ENCODE measurements at regions not wholly inside any gene's neighbourhood (a gene's known extent, or its start where the extent isn't known, plus 50 kb on each side); places are given as distances from the start of the nearest gene placed in this dataset.

- Histone ChIP-seq H3K4me1 (ENCODE audit: control insufficient read depth in 4 of 4, insufficient read depth in 4 of 4, low read length in 3 of 4) (no peaks in the 10 kb centered on the region), H3K9me3 (ENCODE audit: control insufficient read depth in 4 of 4, low read length in 3 of 4) (no peaks in the 10 kb centered on the region), H3K27ac (ENCODE audit: low read depth in 1 of 2, low read length in 2 of 2) (no peak overlapping the region), H3K9ac (ENCODE audit: low read depth in 1 of 2, low read length in 2 of 2) (no peak overlapping the region), H3K27me3 (ENCODE audit: control insufficient read depth in 4 of 4, insufficient read depth in 4 of 4, low read length in 3 of 4) (peaks cover 0 to 2% (median 0%) of the 10 kb centered on the region in 4 donors), H3K4me3 (ENCODE audit: low read depth in 1 of 3, low read length in 3 of 3) (no peak overlapping the region), H3K36me3 (ENCODE audit: control insufficient read depth in 4 of 4, insufficient read depth in 3 of 4, low read depth in 1 of 4, low read length in 3 of 4) (no peaks in the 10 kb centered on the region)
- 76% methylated on average over 9 of the region's 9 CpGs for WGBS
- no peak for DNase-seq (ENCODE audit: low spot score)
- TF ChIP-seq RXRA (IDR thresholded peaks at IDR 0.05) (no peak), CTCF (IDR thresholded peaks at IDR 0.05; ENCODE audit: low read depth, low read length, missing input control) (no peak), FOXA2 (IDR thresholded peaks at IDR 0.05) (no peak)
Observed at GRCh38 chr3:113147681-113148261, 63.6 kb upstream of the BOC start.

DNA sequence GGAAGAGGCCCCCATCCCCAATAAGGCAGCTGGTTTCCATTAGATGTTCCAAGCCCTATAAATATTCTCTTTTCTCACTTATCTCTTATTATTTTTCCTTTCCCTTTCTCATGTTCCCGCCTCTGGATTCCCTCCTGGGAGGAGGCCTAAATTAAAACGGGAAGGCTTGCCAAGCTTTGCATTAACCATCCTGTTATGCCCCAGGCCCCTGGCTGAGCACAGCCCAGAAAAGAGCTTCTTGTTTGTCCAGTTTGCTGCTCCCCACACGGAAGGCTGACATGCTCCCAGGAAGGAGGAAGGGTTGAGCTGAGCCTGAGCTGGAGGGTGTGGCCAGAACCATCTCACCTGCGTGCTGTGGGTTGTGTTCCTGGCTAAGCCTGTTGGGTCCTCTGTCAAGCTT, 63.1 kb upstream of the BOC start:
- no peak overlapping the region for H3K9ac ChIP-seq (ENCODE audit: low read depth in 1 of 2, low read length in 2 of 2)
- WGBS, result 41% methylated on average over 4 of the region's 4 CpGs
- no peaks in the 10 kb centered on the region for H3K9me3 ChIP-seq (ENCODE audit: control insufficient read depth in 4 of 4, low read length in 3 of 4)
- no peaks in the 10 kb centered on the region for H3K4me1 ChIP-seq (ENCODE audit: control insufficient read depth in 4 of 4, insufficient read depth in 4 of 4, low read length in 3 of 4)
- TF ChIP-seq FOXA1 (IDR thresholded peaks at IDR 0.05) (no peak), HNF4A (conservative IDR thresholded peaks at IDR 0.05) (no peak), GABPA (IDR thresholded peaks at IDR 0.05 in 1 of 2, conservative IDR thresholded peaks at IDR 0.05 in 1 of 2) (no peak), FOXA2 (IDR thresholded peaks at IDR 0.05) (no peak), EGR1 (IDR thresholded peaks at IDR 0.05; ENCODE audit: low read depth in 2 of 2) (no peak), YY1 (IDR thresholded peaks at IDR 0.05) (no peak), RAD21 (IDR thresholded peaks at IDR 0.05) (no peak)
- DNase-seq (ENCODE audit: low spot score), result no peak
- H3K27me3 ChIP-seq (ENCODE audit: control insufficient read depth in 4 of 4, insufficient read depth in 4 of 4, low read length in 3 of 4), result peaks cover 0 to 2% (median 0%) of the 10 kb centered on the region in 4 donors
- H3K36me3 ChIP-seq (ENCODE audit: control insufficient read depth in 4 of 4, insufficient read depth in 3 of 4, low read depth in 1 of 4, low read length in 3 of 4), result no peaks in the 10 kb centered on the region
- H3K27ac ChIP-seq (ENCODE audit: low read depth in 1 of 2, low read length in 2 of 2), result no peak overlapping the region
- no peak overlapping the region for H3K4me3 ChIP-seq (ENCODE audit: low read depth in 1 of 3, low read length in 3 of 3)

DNA sequence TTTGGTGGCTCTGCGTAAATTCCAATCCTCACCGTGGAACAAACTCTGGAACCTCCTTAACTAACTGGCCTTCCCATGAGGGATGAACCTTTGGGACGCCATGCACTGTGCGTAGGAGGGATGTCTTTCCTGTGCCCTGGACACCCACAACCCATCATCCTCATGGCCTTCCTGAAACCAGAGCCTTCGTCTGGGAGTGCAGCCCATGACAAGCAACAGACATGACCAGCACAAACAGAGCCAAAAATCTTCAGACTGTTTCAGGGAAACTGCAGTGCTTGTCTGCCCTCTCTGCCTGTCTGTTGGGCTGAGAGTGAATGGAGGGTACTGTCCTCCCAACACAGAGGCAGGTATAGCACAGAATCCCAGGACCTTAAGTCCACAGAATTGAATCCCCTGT, 61.1 kb upstream of the BOC start:
- Histone ChIP-seq H3K9ac (ENCODE audit: low read depth in 1 of 2, low read length in 2 of 2) (no peak overlapping the region), H3K27me3 (ENCODE audit: control insufficient read depth in 4 of 4, insufficient read depth in 4 of 4, low read length in 3 of 4) (no peaks in the 10 kb centered on the region), H3K4me1 (ENCODE audit: control insufficient read depth in 4 of 4, insufficient read depth in 4 of 4, low read length in 3 of 4) (no peaks in the 10 kb centered on the region), H3K27ac (ENCODE audit: low read depth in 1 of 2, low read length in 2 of 2) (no peak overlapping the region), H3K36me3 (ENCODE audit: control insufficient read depth in 4 of 4, insufficient read depth in 3 of 4, low read depth in 1 of 4, low read length in 3 of 4) (no peaks in the 10 kb centered on the region), H3K9me3 (ENCODE audit: control insufficient read depth in 4 of 4, low read length in 3 of 4) (no peaks in the 10 kb centered on the region), H3K4me3 (ENCODE audit: low read depth in 1 of 3, low read length in 3 of 3) (no peak overlapping the region)
- DNase-seq (ENCODE audit: low spot score), result no peak
- WGBS, result 86% methylated on average over 5 of the region's 5 CpGs
- TF ChIP-seq REST (IDR thresholded peaks at IDR 0.05) (no peak), EGR1 (IDR thresholded peaks at IDR 0.05; ENCODE audit: low read depth in 2 of 2) (no peak), HNF4G (IDR thresholded peaks at IDR 0.05) (no peak), ZBTB33 (IDR thresholded peaks at IDR 0.05) (no peak), MAX (IDR thresholded peaks at IDR 0.05) (no peak), SP1 (IDR thresholded peaks at IDR 0.05) (no peak), FOXA1 (IDR thresholded peaks at IDR 0.05) (no peak), CTCF (IDR thresholded peaks at IDR 0.05; ENCODE audit: low read depth, low read length, missing input control) (no peak), JUND (IDR thresholded peaks at IDR 0.05) (no peak), RAD21 (IDR thresholded peaks at IDR 0.05) (no peak), FOXA2 (IDR thresholded peaks at IDR 0.05) (no peak), HNF4A (conservative IDR thresholded peaks at IDR 0.05) (no peak), NR2F2 (IDR thresholded peaks at IDR 0.05) (no peak), TAF1 (conservative IDR thresholded peaks at IDR 0.05) (no peak), GABPA (IDR thresholded peaks at IDR 0.05 in 1 of 2, conservative IDR thresholded peaks at IDR 0.05 in 1 of 2) (no peak), YY1 (IDR thresholded peaks at IDR 0.05) (no peak), RXRA (IDR thresholded peaks at IDR 0.05) (no peak)
- TF ChIP-seq, protein P1, sequence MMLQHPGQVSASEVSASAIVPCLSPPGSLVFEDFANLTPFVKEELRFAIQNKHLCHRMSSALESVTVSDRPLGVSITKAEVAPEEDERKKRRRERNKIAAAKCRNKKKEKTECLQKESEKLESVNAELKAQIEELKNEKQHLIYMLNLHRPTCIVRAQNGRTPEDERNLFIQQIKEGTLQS (IDR thresholded peaks at IDR 0.05), result no peak
